HG03060 (cell line): ENCODE measurements at regions not wholly inside any gene's neighbourhood (a gene's known extent, or its start where the extent isn't known, plus 50 kb on each side); places are given as distances from the start of the nearest gene placed in this dataset.
"Not testable (repeated sequence)": the region's sequence is repeated elsewhere in the genome, so short reads cannot be mapped to it uniquely, and the experiment has no call there.

ENCODE experiments used
- ATAC-seq: cut with Tn5 transposase; IDR thresholded peaks from one replicate; pipeline ENCODE4 v1.9.1; 2021; ENCODE audit warnings: low read depth, moderate number of reproducible peaks; ENCODE audit not compliant: unreplicated experiment

GRCh38 chr1:148386617-148387016 is 96.5 kb downstream of the PPIAL4G start:
- ATAC-seq: no peak

GRCh38 chr1:148386031-148386398 is 97.1 kb downstream of the PPIAL4G start:
- ATAC-seq: not testable (repeated sequence)

- no peak for ATAC-seq
Measured at GRCh38 chr1:148385371-148386030, 97.6 kb downstream of the PPIAL4G start.

- no peak for ATAC-seq
Measured at GRCh38 chr1:148383966-148384365, 99.1 kb downstream of the PPIAL4G start.

- ATAC-seq: no peak
Measured at GRCh38 chr1:148379697-148380096, 103.4 kb downstream of the PPIAL4G start.

GRCh38 chr1:148379170-148379500 is 104.0 kb downstream of the PPIAL4G start:
- no peak for ATAC-seq

GRCh38 chr1:148377992-148378391 is 105.1 kb downstream of the PPIAL4G start:
- ATAC-seq: not testable (repeated sequence)

GRCh38 chr1:148377045-148377444 is 106.1 kb downstream of the PPIAL4G start:
- ATAC-seq: not testable (repeated sequence)

- ATAC-seq: no peak
Measured at GRCh38 chr1:148374101-148374500, 109.0 kb downstream of the PPIAL4G start.

GRCh38 chr1:148373192-148373925 is 109.7 kb downstream of the PPIAL4G start:
- ATAC-seq: no peak

- no peak for ATAC-seq
Measured at GRCh38 chr1:148372731-148373130, 110.4 kb downstream of the PPIAL4G start.

- not testable (repeated sequence) for ATAC-seq
Measured at GRCh38 chr1:148372051-148372726, 110.9 kb downstream of the PPIAL4G start.

GRCh38 chr1:148371551-148371994 is 111.5 kb downstream of the PPIAL4G start:
- not testable (repeated sequence) for ATAC-seq

- not testable (repeated sequence) for ATAC-seq
Measured at GRCh38 chr1:148370661-148371060, 112.4 kb downstream of the PPIAL4G start.

- no peak for ATAC-seq
Measured at GRCh38 chr1:148367596-148367995, 115.5 kb downstream of the PPIAL4G start.

- not testable (repeated sequence) for ATAC-seq
Measured at GRCh38 chr1:148366136-148366753, 116.9 kb downstream of the PPIAL4G start.

- not testable (repeated sequence) for ATAC-seq
Measured at GRCh38 chr1:148365151-148365550, 118.0 kb downstream of the PPIAL4G start.

- ATAC-seq: not testable (repeated sequence)
Measured at GRCh38 chr1:148363979-148364378, 119.1 kb downstream of the PPIAL4G start.

- no peak for ATAC-seq
Measured at GRCh38 chr1:148363439-148363810, 119.7 kb downstream of the PPIAL4G start.

GRCh38 chr1:148362626-148363438 is 120.3 kb downstream of the PPIAL4G start:
- ATAC-seq: no peak
